Liver (tissue), 8 donors: ENCODE measurements at regions not wholly inside any gene's neighbourhood (a gene's known extent, or its start where the extent isn't known, plus 50 kb on each side); places are given as distances from the start of the nearest gene placed in this dataset.

Source experiments
- DNase-seq: peaks from one replicate; pipeline ENCODE4 v3.0.0-alpha.2; 2017; ENCODE audit warnings: low spot score
- H3K27ac ChIP-seq, 2 donors: one replicate each; pipeline ENCODE4 v1.7.0; 2013; ENCODE audit warnings: inconsistent platforms in 2 of 2, low read length in 2 of 2, control low read depth in 1 of 2, low read depth in 1 of 2, mild to moderate bottlenecking in 1 of 2
- H3K27me3 ChIP-seq, 4 donors: one replicate each; pipeline versions ENCODE4 v1.6.1 to v1.7.0; 2013; ENCODE audit warnings: low read length in 3 of 4, inconsistent platforms in 1 of 4, mild to moderate bottlenecking in 1 of 4, moderate library complexity in 1 of 4; ENCODE audit not compliant: control insufficient read depth in 4 of 4, insufficient read depth in 4 of 4
- H3K36me3 ChIP-seq, 4 donors: one replicate each; pipeline versions ENCODE4 v1.6.1 to v1.7.0; 2013; ENCODE audit warnings: low read length in 3 of 4, mild to moderate bottlenecking in 3 of 4, low read depth in 1 of 4, moderate library complexity in 1 of 4; ENCODE audit not compliant: control insufficient read depth in 4 of 4, insufficient read depth in 3 of 4
- H3K4me1 ChIP-seq, 4 donors: one replicate each; pipeline versions ENCODE4 v1.6.1 to v1.7.0; 2013; ENCODE audit warnings: low read length in 3 of 4, mild to moderate bottlenecking in 3 of 4, moderate library complexity in 1 of 4; ENCODE audit not compliant: control insufficient read depth in 4 of 4, insufficient read depth in 4 of 4
- H3K4me3 ChIP-seq, 3 donors: one replicate each; pipeline versions ENCODE4 v1.6.1 to v1.7.0; 2013; ENCODE audit warnings: low read length in 3 of 3, control low read depth in 1 of 3, low read depth in 1 of 3, mild to moderate bottlenecking in 1 of 3
- H3K9ac ChIP-seq, 2 donors: one replicate each; pipeline ENCODE4 v1.7.0; 2013; ENCODE audit warnings: low read length in 2 of 2, mild to moderate bottlenecking in 2 of 2, moderate library complexity in 2 of 2, control low read depth in 1 of 2, low read depth in 1 of 2
- H3K9me3 ChIP-seq, 4 donors: one replicate each; pipeline versions ENCODE4 v1.6.1 to v1.7.0; 2013; ENCODE audit warnings: low read length in 3 of 4; ENCODE audit not compliant: control insufficient read depth in 4 of 4
- ATF3 ChIP-seq: IDR thresholded peaks from 2 replicates; pipeline ENCODE4 v1.6.1; 2016; ENCODE audit warnings: antibody characterized with exemption
- CTCF ChIP-seq: fragments of 150-350 bp; IDR thresholded peaks from 2 replicates; pipeline ENCODE4 v1.5.1; 2017; ENCODE audit warnings: improper control_type of control experiment, low read depth, low read length; ENCODE audit not compliant: missing input control
- EGR1 ChIP-seq, 2 donors: IDR thresholded peaks; 2 replicates each; pipeline ENCODE4 v1.6.1; 2016 to 2018; ENCODE audit warnings: antibody characterized with exemption in 2 of 2, low read depth in 2 of 2
- FOXA1 ChIP-seq: IDR thresholded peaks from 2 replicates; pipeline ENCODE4 v1.6.1; 2016; ENCODE audit warnings: antibody characterized with exemption
- FOXA2 ChIP-seq: IDR thresholded peaks from 2 replicates; pipeline ENCODE4 v1.6.1; 2016; ENCODE audit warnings: antibody characterized with exemption
- GABPA ChIP-seq, 2 donors: IDR thresholded peaks in 1 of 2; conservative IDR thresholded peaks in 1 of 2; 2 replicates each; pipeline ENCODE4 v1.6.1; 2016; ENCODE audit warnings: antibody characterized with exemption in 2 of 2, mild to moderate bottlenecking in 1 of 2, moderate library complexity in 1 of 2
- HNF4A ChIP-seq, 2 donors: conservative IDR thresholded peaks; 2 replicates each; pipeline ENCODE4 v1.6.1; 2016; ENCODE audit warnings: antibody characterized with exemption in 2 of 2, mild to moderate bottlenecking in 2 of 2
- JUND ChIP-seq, 2 donors: IDR thresholded peaks; 2 replicates each; pipeline ENCODE4 v1.6.1; 2016; ENCODE audit warnings: antibody characterized with exemption in 2 of 2
- MAX ChIP-seq: IDR thresholded peaks from 2 replicates; pipeline ENCODE4 v1.6.1; 2016; ENCODE audit warnings: antibody characterized with exemption
- RAD21 ChIP-seq, 2 donors: IDR thresholded peaks; 2 replicates each; pipeline ENCODE4 v1.6.1; 2016; ENCODE audit warnings: antibody characterized with exemption in 2 of 2, mild to moderate bottlenecking in 2 of 2
- REST ChIP-seq: IDR thresholded peaks from 2 replicates; pipeline ENCODE4 v1.6.1; 2016; ENCODE audit warnings: antibody characterized with exemption, mild to moderate bottlenecking
- RXRA ChIP-seq, 2 donors: IDR thresholded peaks; 2 replicates each; pipeline ENCODE4 v1.6.1; 2017 to 2018; ENCODE audit warnings: antibody characterized with exemption in 2 of 2, mild to moderate bottlenecking in 1 of 2
- SP1 ChIP-seq: IDR thresholded peaks from 2 replicates; pipeline ENCODE4 v1.6.1; 2018; ENCODE audit warnings: antibody characterized with exemption, mild to moderate bottlenecking
- TAF1 ChIP-seq: conservative IDR thresholded peaks from 2 replicates; pipeline ENCODE4 v1.6.1; 2016; ENCODE audit warnings: antibody characterized with exemption, mild to moderate bottlenecking
- YY1 ChIP-seq: IDR thresholded peaks from 2 replicates; pipeline ENCODE4 v1.6.1; 2016; ENCODE audit warnings: antibody characterized with exemption, mild to moderate bottlenecking
- ZBTB33 ChIP-seq: IDR thresholded peaks from 2 replicates; pipeline ENCODE4 v1.6.1; 2016; ENCODE audit warnings: antibody characterized with exemption
- WGBS: extraction: QIAGEN DNeasy Blood & Tissue Kit; methylation state at CpG from one replicate; pipeline ENCODE4 v1.1.7; 2013; 5-methylcytosine and 5-hydroxymethylcytosine counted together
- donor health status: healthy.
- donor health status: healthy.
- donor health status: healthy.
- donor health status: healthy.
- donor health status: healthy.

- Histone ChIP-seq H3K36me3 (no peaks in the 10 kb centered on the region), H3K27ac (peak overlapping the region in 1 of 2 donors; percentile 16), H3K9me3 (no peaks in the 10 kb centered on the region), H3K4me3 (no peak overlapping the region), H3K4me1 (peaks cover 0 to 13% (median 10%) of the 10 kb centered on the region in 4 donors), H3K27me3 (no peaks in the 10 kb centered on the region), H3K9ac (no peak overlapping the region)
- WGBS = 42% methylated on average over 2 of the region's 2 CpGs
- no peak for DNase-seq
- TF ChIP-seq EGR1 (IDR thresholded peaks at IDR 0.05; ENCODE audit: low read depth in 2 of 2) (no peak), FOXA1 (no peak), MAX (peak; percentile 4), YY1 (peak; percentile 5), GABPA (IDR thresholded peaks at IDR 0.05 in 1 of 2, conservative IDR thresholded peaks at IDR 0.05 in 1 of 2) (peak in 1 of 2 donors; percentile 11), FOXA2 (no peak), RXRA (IDR thresholded peaks at IDR 0.05) (peak in 1 of 2 donors; percentile 44), RAD21 (IDR thresholded peaks at IDR 0.05) (peak; percentile 24 to 32), TAF1 (no peak), SP1 (peak; percentile 79), JUND (IDR thresholded peaks at IDR 0.05) (peak in 1 of 2 donors; percentile 41), REST (no peak), ZBTB33 (no peak), HNF4A (conservative IDR thresholded peaks at IDR 0.05) (peak; percentile 79)
Observed at GRCh38 chr12:89205517-89205916, 146.8 kb downstream of the DUSP6 start.

GRCh38 chr12:89203144-89203543 lies 149.2 kb downstream of the DUSP6 start:
- Histone ChIP-seq H3K9ac (no peak overlapping the region), H3K27ac (no peak overlapping the region), H3K36me3 (no peaks in the 10 kb centered on the region), H3K4me1 (peaks cover 0 to 13% (median 6%) of the 10 kb centered on the region in 4 donors), H3K27me3 (no peaks in the 10 kb centered on the region), H3K9me3 (no peaks in the 10 kb centered on the region), H3K4me3 (no peak overlapping the region)
- WGBS = 73% methylated on average over 1 of the region's 1 CpG
- no peak for DNase-seq
- TF ChIP-seq GABPA (IDR thresholded peaks at IDR 0.05 in 1 of 2, conservative IDR thresholded peaks at IDR 0.05 in 1 of 2) = no peak
- TF ChIP-seq FOXA1 = no peak
- no peak for TF ChIP-seq RAD21 (IDR thresholded peaks at IDR 0.05)
- TF ChIP-seq SP1 = no peak
- TF ChIP-seq ATF3 = no peak
- no peak for TF ChIP-seq ZBTB33
- no peak for TF ChIP-seq HNF4A (conservative IDR thresholded peaks at IDR 0.05)
- TF ChIP-seq CTCF = no peak
- TF ChIP-seq RXRA (IDR thresholded peaks at IDR 0.05) = no peak
